PC-9 (cell line): ENCODE measurements at regions not wholly inside any gene's neighbourhood (a gene's known extent, or its start where the extent isn't known, plus 50 kb on each side); places are given as distances from the start of the nearest gene placed in this dataset.

Experiments used
- BruUV-seq: library from RNA; stranded (reverse); fragments of 400-500 nt; replicated peaks from 2 replicates; lab custom pipeline; 2021; lab: Mats Ljungman, UMichigan
- CTCF ChIA-PET: fragments of 300-600 bp; sonication (Branson Sonifier 250); formaldehyde crosslinking; loops from one replicate; lab custom pipeline; 2022; ENCODE audit warnings: antibody characterized with exemption; lab: Charles Lee
- POLR2A ChIA-PET: fragments of 300-600 bp; sonication (Branson Sonifier 250); formaldehyde crosslinking; loops from one replicate; lab custom pipeline; 2022; ENCODE audit warnings: antibody characterized with exemption; ENCODE audit not compliant: unreplicated experiment; lab: Charles Lee
- DNase-seq, 2 experiments: peaks; one replicate each; pipeline versions ENCODE4 v3.0.0 to v3.0.0-alpha.2; 2015 to 2022; ENCODE audit warnings: mixed read lengths in 1 of 2
- H2AFZ ChIP-seq: fragments of 200-600 bp; sonication (generic); 2 replicates; pipeline ENCODE4 v1.8.1; 2017; ENCODE audit warnings: antibody characterized with exemption
- H3F3A ChIP-seq: fragments of 200-600 bp; sonication (generic); 2 replicates; pipeline ENCODE4 v1.8.1; 2017; ENCODE audit warnings: antibody characterized with exemption, mild to moderate bottlenecking, low read depth; ENCODE audit not compliant: insufficient read depth
- H3K27ac ChIP-seq: fragments of 200-600 bp; sonication (generic); 2 replicates; pipeline ENCODE4 v1.6.1; 2016; ENCODE audit warnings: mixed run types
- H3K27me3 ChIP-seq: fragments of 200-600 bp; sonication (generic); 2 replicates; pipeline ENCODE4 v1.6.1; 2016; ENCODE audit warnings: low read depth, mixed run types; ENCODE audit not compliant: insufficient read depth
- H3K36me3 ChIP-seq: fragments of 200-600 bp; sonication (generic); 2 replicates; pipeline ENCODE4 v1.6.1; 2016; ENCODE audit warnings: low read depth, mixed run types
- H3K4me1 ChIP-seq: fragments of 200-600 bp; sonication (generic); replicated peaks from 2 replicates; pipeline ENCODE4 v1.6.1; 2016; ENCODE audit warnings: mixed run types; ENCODE audit not compliant: insufficient read depth
- H3K4me2 ChIP-seq: fragments of 200-600 bp; sonication (generic); 2 replicates; pipeline ENCODE4 v1.6.1; 2017; ENCODE audit warnings: mixed run types
- H3K4me3 ChIP-seq: fragments of 200-600 bp; sonication (generic); 2 replicates; pipeline ENCODE4 v1.6.1; 2016; ENCODE audit warnings: mixed run types
- H3K79me2 ChIP-seq: fragments of 200-600 bp; sonication (generic); 2 replicates; pipeline ENCODE4 v1.6.1; 2017; ENCODE audit warnings: low read depth, mixed run types
- H3K9me2 ChIP-seq: fragments of 200-600 bp; sonication (generic); 2 replicates; pipeline ENCODE4 v1.8.1; 2017; ENCODE audit warnings: mild to moderate bottlenecking; ENCODE audit not compliant: insufficient read depth
- H3K9me3 ChIP-seq: fragments of 200-600 bp; sonication (generic); 2 replicates; pipeline ENCODE4 v1.8.1; 2016; ENCODE audit warnings: low read depth; ENCODE audit not compliant: insufficient read depth
- H4K20me1 ChIP-seq: fragments of 200-600 bp; sonication (generic); 2 replicates; pipeline ENCODE4 v1.8.1; 2017; ENCODE audit not compliant: insufficient read depth
- EZH2 ChIP-seq: fragments of 200-600 bp; sonication (generic); IDR thresholded peaks from 2 replicates; pipeline ENCODE4 v1.8.0; 2017; ENCODE audit warnings: antibody characterized with exemption, low read depth
- intact Hi-C: fragments of 100-400 bp; cut with micrococcal nuclease; formaldehyde crosslinking; loops from one replicate; pipeline ENCODE4 v1.10.0; 2022; ENCODE audit not compliant: unreplicated experiment
- TF ChIP-seq, protein P1 (sequence below): fragments of 200-600 bp; sonication (generic); conservative IDR thresholded peaks from 2 replicates; pipeline ENCODE4 v1.6.1; 2017; ENCODE audit warnings: mixed run types, antibody characterized with exemption, mild to moderate bottlenecking, moderate library complexity

DNA sequence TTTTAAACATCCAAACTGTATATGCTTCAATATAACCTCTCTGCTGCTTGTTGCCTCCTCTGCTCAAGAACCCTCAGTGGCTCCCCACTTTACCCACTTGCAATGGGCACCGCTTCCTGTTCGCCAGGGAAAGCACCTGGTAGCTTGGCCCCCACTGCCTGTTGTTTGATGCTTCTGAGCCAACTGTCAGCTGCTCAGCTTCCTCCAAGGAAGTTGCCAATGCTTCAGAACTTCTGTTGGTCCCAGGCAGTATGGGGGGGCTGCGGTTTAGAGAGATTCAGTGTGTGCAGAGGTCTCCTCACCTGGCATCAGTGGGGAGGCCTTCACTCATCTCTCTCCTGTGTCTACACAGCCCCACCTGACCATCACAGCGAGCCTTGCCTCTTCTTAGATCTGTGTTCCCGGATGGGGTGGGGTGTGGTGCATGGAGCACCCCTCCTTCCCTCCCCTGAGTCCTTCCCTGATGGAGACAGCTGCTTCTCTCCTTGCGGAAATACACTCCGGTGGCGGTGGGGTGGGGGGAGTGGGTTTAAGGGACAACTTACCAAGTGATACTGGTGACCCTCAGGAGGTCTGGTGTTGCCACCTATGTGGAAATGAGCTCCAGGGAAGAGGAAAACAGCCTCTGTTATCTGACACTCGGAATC lies 308.1 kb downstream of the CDH26 start:
- H3K27me3 ChIP-seq: peaks cover 84% of the 10 kb centered on the region
- TF ChIP-seq, protein P1, sequence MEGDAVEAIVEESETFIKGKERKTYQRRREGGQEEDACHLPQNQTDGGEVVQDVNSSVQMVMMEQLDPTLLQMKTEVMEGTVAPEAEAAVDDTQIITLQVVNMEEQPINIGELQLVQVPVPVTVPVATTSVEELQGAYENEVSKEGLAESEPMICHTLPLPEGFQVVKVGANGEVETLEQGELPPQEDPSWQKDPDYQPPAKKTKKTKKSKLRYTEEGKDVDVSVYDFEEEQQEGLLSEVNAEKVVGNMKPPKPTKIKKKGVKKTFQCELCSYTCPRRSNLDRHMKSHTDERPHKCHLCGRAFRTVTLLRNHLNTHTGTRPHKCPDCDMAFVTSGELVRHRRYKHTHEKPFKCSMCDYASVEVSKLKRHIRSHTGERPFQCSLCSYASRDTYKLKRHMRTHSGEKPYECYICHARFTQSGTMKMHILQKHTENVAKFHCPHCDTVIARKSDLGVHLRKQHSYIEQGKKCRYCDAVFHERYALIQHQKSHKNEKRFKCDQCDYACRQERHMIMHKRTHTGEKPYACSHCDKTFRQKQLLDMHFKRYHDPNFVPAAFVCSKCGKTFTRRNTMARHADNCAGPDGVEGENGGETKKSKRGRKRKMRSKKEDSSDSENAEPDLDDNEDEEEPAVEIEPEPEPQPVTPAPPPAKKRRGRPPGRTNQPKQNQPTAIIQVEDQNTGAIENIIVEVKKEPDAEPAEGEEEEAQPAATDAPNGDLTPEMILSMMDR: no peak
- no peak for TF ChIP-seq EZH2
- no peak overlapping the region for H3K4me2 ChIP-seq
- no peaks in the 10 kb centered on the region for H3K36me3 ChIP-seq
- H3K4me3 ChIP-seq: no peak overlapping the region
- ChIA-PET CTCF (no interaction called here), POLR2A (no interaction called here)
- H3K9me3 ChIP-seq: no peaks in the 10 kb centered on the region
- intact Hi-C loops: no loop called here
- no peaks in the 10 kb centered on the region for H3K9me2 ChIP-seq
- no peaks in the 10 kb centered on the region for H3K4me1 ChIP-seq
- no peak overlapping the region for H3K27ac ChIP-seq
- H4K20me1 ChIP-seq: peaks cover 6% of the 10 kb centered on the region; the same call in 1 of the 2 replicates
- H2AFZ ChIP-seq: no peak overlapping the region
- no peaks in the 10 kb centered on the region for H3F3A ChIP-seq
- no peaks in the 10 kb centered on the region for H3K79me2 ChIP-seq
- DNase-seq: no peak
- BruUV-seq: no TSS peak

DNA sequence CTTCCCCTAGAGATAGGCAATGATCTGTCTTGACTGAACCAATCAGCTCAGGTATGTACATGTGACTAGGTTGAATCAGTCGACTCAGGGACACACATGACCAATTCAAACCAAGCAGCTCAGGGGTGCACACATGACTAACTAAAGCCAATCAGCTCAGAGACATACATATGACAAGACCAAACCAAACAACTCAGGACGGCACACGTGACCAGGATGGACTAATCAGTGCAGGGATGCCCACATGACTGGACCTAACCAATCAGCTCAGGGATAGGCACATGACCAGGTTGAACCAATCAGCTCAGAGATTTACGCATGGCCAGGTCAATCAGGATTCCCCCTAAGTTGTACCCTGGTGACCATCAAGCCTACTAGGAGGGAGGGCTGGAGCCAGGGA lies 310.3 kb downstream of the CDH26 start:
- H3K36me3 ChIP-seq: no peaks in the 10 kb centered on the region
- ChIA-PET CTCF (no interaction called here), POLR2A (no interaction called here)
- no peak overlapping the region for H3K27ac ChIP-seq
- no peak for TF ChIP-seq EZH2
- TF ChIP-seq, protein P1: no peak
- H3K9me2 ChIP-seq: no peaks in the 10 kb centered on the region
- peaks cover 3% of the 10 kb centered on the region; the same call in 1 of the 2 replicates for H4K20me1 ChIP-seq
- intact Hi-C loops: no loop called here
- no peaks in the 10 kb centered on the region for H3K9me3 ChIP-seq
- H3K4me3 ChIP-seq: no peak overlapping the region
- H2AFZ ChIP-seq: no peak overlapping the region
- H3K4me2 ChIP-seq: no peak overlapping the region
- no peaks in the 10 kb centered on the region for H3K79me2 ChIP-seq
- peaks cover 88% of the 10 kb centered on the region for H3K27me3 ChIP-seq
- no TSS peak for BruUV-seq
- H3F3A ChIP-seq: no peaks in the 10 kb centered on the region
- H3K4me1 ChIP-seq: no peaks in the 10 kb centered on the region
- DNase-seq: no peak

DNA sequence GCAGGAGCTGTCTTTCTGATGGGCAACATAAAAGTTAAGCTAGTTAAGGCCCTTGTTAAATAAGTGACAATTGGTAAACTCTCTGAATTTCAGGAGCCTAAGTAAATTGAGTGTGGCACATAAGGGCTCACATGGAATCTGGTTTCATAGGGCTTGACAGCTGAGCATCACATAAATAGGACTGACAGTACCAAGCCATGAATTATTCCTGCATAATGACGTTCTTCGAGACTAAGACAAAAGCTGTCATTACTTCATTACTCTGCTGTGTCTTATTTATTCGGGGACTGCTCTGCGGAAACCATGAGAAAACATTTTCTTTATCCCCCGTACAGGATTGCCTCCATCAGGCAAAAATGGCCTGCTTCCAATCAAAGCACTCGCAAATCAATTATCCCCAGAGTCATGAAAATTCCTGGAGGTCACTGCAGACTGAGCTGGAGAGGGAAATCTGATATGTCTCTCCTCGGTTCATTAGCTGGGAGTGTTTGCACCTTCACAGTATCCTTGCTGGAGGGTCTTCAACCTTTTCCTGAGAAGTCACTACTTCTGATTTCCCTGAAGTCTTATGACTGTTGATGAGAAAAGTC lies 311.4 kb downstream of the CDH26 start:
- no TSS peak for BruUV-seq
- no peak for DNase-seq
- Histone ChIP-seq H2AFZ (no peak overlapping the region), H3K4me3 (no peak overlapping the region), H3K36me3 (no peaks in the 10 kb centered on the region), H3K79me2 (no peaks in the 10 kb centered on the region), H3K9me3 (no peaks in the 10 kb centered on the region), H3K27me3 (peaks cover 88% of the 10 kb centered on the region), H3K4me1 (no peaks in the 10 kb centered on the region), H3F3A (no peaks in the 10 kb centered on the region), H3K9me2 (no peaks in the 10 kb centered on the region), H3K27ac (no peak overlapping the region), H4K20me1 (peaks cover 3% of the 10 kb centered on the region; the same call in 1 of the 2 replicates), H3K4me2 (no peak overlapping the region)
- intact Hi-C loops: no loop called here
- POLR2A ChIA-PET: no interaction called here
- CTCF ChIA-PET: no interaction called here
- TF ChIP-seq EZH2: no peak
- TF ChIP-seq, protein P1: no peak
